PC-3 (cell line): ENCODE measurements at regions not wholly inside any gene's neighbourhood (a gene's known extent, or its start where the extent isn't known, plus 50 kb on each side); places are given as distances from the start of the nearest gene placed in this dataset.

ENCODE experiments used
- CTCF ChIP-seq: fragments of 300-600 bp; sonication (generic); conservative IDR thresholded peaks from 2 replicates; pipeline ENCODE4 v1.5.1; 2017; ENCODE audit warnings: antibody characterized with exemption, low read depth, mild to moderate bottlenecking, low read length
- EZH2 ChIP-seq: fragments of 300-600 bp; sonication (generic); IDR thresholded peaks from one replicate; pipeline ENCODE4 v1.6.1; 2017; ENCODE audit warnings: antibody characterized with exemption, mild to moderate bottlenecking, low read length; ENCODE audit not compliant: unreplicated experiment
- EZH2phosphoT487 ChIP-seq: fragments of 300-600 bp; sonication (generic); IDR thresholded peaks from 2 replicates; pipeline ENCODE4 v1.6.1; 2018; ENCODE audit warnings: mild to moderate bottlenecking, antibody characterized with exemption, low read length, borderline replicate concordance

- TF ChIP-seq CTCF (no peak), EZH2 (no peak), EZH2phosphoT487 (no peak)
Observed at GRCh38 chr1:172727275-172727857, 68.5 kb downstream of the FASLG start.
